ENCODE measurements at regions not wholly inside any gene's neighbourhood (a gene's known extent, or its start where the extent isn't known, plus 50 kb on each side); places are given as distances from the start of the nearest gene placed in this dataset.

- FAIRE-seq (no peak), DNase-seq (ENCODE audit: insufficient read length, low spot score) (no peak)
- no peak for TF ChIP-seq POLR2A (IDR thresholded peaks at IDR 0.05; ENCODE audit: low read depth, low read length)
These were observed 233.9 kb upstream of the NEGR1 start for GRCh38 chr1:72516264-72516663.

GRCh38 chr1:72498371-72498770 is 216.0 kb upstream of the NEGR1 start:
- TF ChIP-seq POLR2A (IDR thresholded peaks at IDR 0.05; ENCODE audit: low read depth, low read length) = no peak
- no peak for FAIRE-seq
- DNase-seq (ENCODE audit: insufficient read length, low spot score) = no peak

- no peak for FAIRE-seq
- DNase-seq (ENCODE audit: insufficient read length, low spot score) = no peak
- no peak for TF ChIP-seq PAX5 (IDR thresholded peaks at IDR 0.05; ENCODE audit: insufficient read depth, low read length, severe bottlenecking)
These were observed 207.5 kb upstream of the NEGR1 start for GRCh38 chr1:72489801-72490200.

- no peak for DNase-seq (ENCODE audit: insufficient read length, low spot score)
- TF ChIP-seq POLR2A (IDR thresholded peaks at IDR 0.05; ENCODE audit: low read depth, low read length) = no peak
- no peak for TF ChIP-seq SPI1 (IDR thresholded peaks at IDR 0.05; ENCODE audit: low read depth, low read length)
- no peak for FAIRE-seq
These were observed 203.5 kb upstream of the NEGR1 start for GRCh38 chr1:72485801-72486200.

- FAIRE-seq (no peak), DNase-seq (ENCODE audit: insufficient read length, low spot score) (no peak)
- no peak for TF ChIP-seq SPI1 (IDR thresholded peaks at IDR 0.05; ENCODE audit: low read depth, low read length)
- TF ChIP-seq POLR2A (IDR thresholded peaks at IDR 0.05; ENCODE audit: low read depth, low read length) = no peak
- no peak for TF ChIP-seq TAF1 (IDR thresholded peaks at IDR 0.05; ENCODE audit: low read depth, low read length)
- no peak for TF ChIP-seq PAX5 (IDR thresholded peaks at IDR 0.05; ENCODE audit: insufficient read depth, low read length, severe bottlenecking)
- no peak for TF ChIP-seq POLR2AphosphoS5 (IDR thresholded peaks at IDR 0.05; ENCODE audit: low read depth, low read length)
- TF ChIP-seq POU2F2 (IDR thresholded peaks at IDR 0.05; ENCODE audit: low read depth, low read length) = no peak
These were observed 201.6 kb upstream of the NEGR1 start for GRCh38 chr1:72483846-72484357.

- no peak for TF ChIP-seq TAF1 (IDR thresholded peaks at IDR 0.05; ENCODE audit: low read depth, low read length)
- no peak for TF ChIP-seq SPI1 (IDR thresholded peaks at IDR 0.05; ENCODE audit: low read depth, low read length)
- no peak for TF ChIP-seq POLR2A (IDR thresholded peaks at IDR 0.05; ENCODE audit: low read depth, low read length)
- no peak for TF ChIP-seq PAX5 (IDR thresholded peaks at IDR 0.05; ENCODE audit: insufficient read depth, low read length, severe bottlenecking)
- no peak for TF ChIP-seq POLR2AphosphoS5 (IDR thresholded peaks at IDR 0.05; ENCODE audit: low read depth, low read length)
- TF ChIP-seq POU2F2 (IDR thresholded peaks at IDR 0.05; ENCODE audit: low read depth, low read length) = no peak
- DNase-seq (ENCODE audit: insufficient read length, low spot score) (no peak), FAIRE-seq (no peak)
These were observed 200.5 kb upstream of the NEGR1 start for GRCh38 chr1:72482736-72483413.

GRCh38 chr1:72481420-72481970 is 199.2 kb upstream of the NEGR1 start:
- no peak for FAIRE-seq
- no peak for DNase-seq (ENCODE audit: insufficient read length, low spot score)

GRCh38 chr1:72466376-72466775 is 184.0 kb upstream of the NEGR1 start:
- DNase-seq (ENCODE audit: insufficient read length, low spot score) = no peak
- TF ChIP-seq TAF1 (IDR thresholded peaks at IDR 0.05; ENCODE audit: low read depth, low read length) (no peak), SPI1 (IDR thresholded peaks at IDR 0.05; ENCODE audit: low read depth, low read length) (no peak), PAX5 (IDR thresholded peaks at IDR 0.05; ENCODE audit: insufficient read depth, low read length, severe bottlenecking) (no peak), POU2F2 (IDR thresholded peaks at IDR 0.05; ENCODE audit: low read depth, low read length) (no peak), POLR2A (IDR thresholded peaks at IDR 0.05; ENCODE audit: low read depth, low read length) (no peak), POLR2AphosphoS5 (IDR thresholded peaks at IDR 0.05; ENCODE audit: low read depth, low read length) (no peak)
- FAIRE-seq = no peak

More at GRCh38 chr1:72481420-72481970, 199.2 kb upstream of the NEGR1 start:
- TF ChIP-seq POLR2AphosphoS5 (IDR thresholded peaks at IDR 0.05; ENCODE audit: low read depth, low read length) = no peak
- TF ChIP-seq POU2F2 (IDR thresholded peaks at IDR 0.05; ENCODE audit: low read depth, low read length) = no peak
- no peak for TF ChIP-seq SPI1 (IDR thresholded peaks at IDR 0.05; ENCODE audit: low read depth, low read length)
- TF ChIP-seq POLR2A (IDR thresholded peaks at IDR 0.05; ENCODE audit: low read depth, low read length) = no peak
- no peak for TF ChIP-seq PAX5 (IDR thresholded peaks at IDR 0.05; ENCODE audit: insufficient read depth, low read length, severe bottlenecking)
- no peak for TF ChIP-seq TAF1 (IDR thresholded peaks at IDR 0.05; ENCODE audit: low read depth, low read length)

- TF ChIP-seq POU2F2 (IDR thresholded peaks at IDR 0.05; ENCODE audit: low read depth, low read length) (no peak), POLR2A (IDR thresholded peaks at IDR 0.05; ENCODE audit: low read depth, low read length) (no peak), PAX5 (IDR thresholded peaks at IDR 0.05; ENCODE audit: insufficient read depth, low read length, severe bottlenecking) (no peak), SPI1 (IDR thresholded peaks at IDR 0.05; ENCODE audit: low read depth, low read length) (no peak), TAF1 (IDR thresholded peaks at IDR 0.05; ENCODE audit: low read depth, low read length) (no peak), POLR2AphosphoS5 (IDR thresholded peaks at IDR 0.05; ENCODE audit: low read depth, low read length) (no peak)
- DNase-seq (ENCODE audit: insufficient read length, low spot score) (no peak), FAIRE-seq (no peak)
These were observed 180.0 kb upstream of the NEGR1 start for GRCh38 chr1:72462186-72462905.

- DNase-seq (ENCODE audit: insufficient read length, low spot score) = no peak
- no peak for TF ChIP-seq POU2F2 (IDR thresholded peaks at IDR 0.05; ENCODE audit: low read depth, low read length)
- no peak for TF ChIP-seq PAX5 (IDR thresholded peaks at IDR 0.05; ENCODE audit: insufficient read depth, low read length, severe bottlenecking)
- TF ChIP-seq POLR2A (IDR thresholded peaks at IDR 0.05; ENCODE audit: low read depth, low read length) = no peak
- no peak for TF ChIP-seq SPI1 (IDR thresholded peaks at IDR 0.05; ENCODE audit: low read depth, low read length)
- no peak for TF ChIP-seq TAF1 (IDR thresholded peaks at IDR 0.05; ENCODE audit: low read depth, low read length)
- TF ChIP-seq POLR2AphosphoS5 (IDR thresholded peaks at IDR 0.05; ENCODE audit: low read depth, low read length) = no peak
These were observed 159.9 kb upstream of the NEGR1 start for GRCh38 chr1:72442262-72442661.

More at GRCh38 chr1:72442262-72442661, 159.9 kb upstream of the NEGR1 start:
- FAIRE-seq = no peak
